Keratinocyte (primary cell): ENCODE measurements at regions not wholly inside any gene's neighbourhood (a gene's known extent, or its start where the extent isn't known, plus 50 kb on each side); places are given as distances from the start of the nearest gene placed in this dataset.

Experiments used
- CTCF ChIP-seq, 3 experiments: IDR thresholded peaks in 1 of 3; conservative IDR thresholded peaks in 1 of 3; optimal IDR thresholded peaks in 1 of 3; 2 replicates in 2 of 3; 3 replicates in 1 of 3; pipeline versions ENCODE3 to v1.5.1; 2011; ENCODE audit warnings: low read length in 3 of 3, mild to moderate bottlenecking in 3 of 3, moderate library complexity in 2 of 3, control low read depth in 1 of 3, inconsistent platforms in 1 of 3; ENCODE audit not compliant: insufficient read depth in 2 of 3; ENCODE audit errors: extremely low read depth in 1 of 3
- EZH2 ChIP-seq: IDR thresholded peaks from one replicate; pipeline ENCODE4 v1.6.1; 2012; ENCODE audit warnings: inconsistent platforms, mild to moderate bottlenecking, low read length, moderate library complexity

DNA sequence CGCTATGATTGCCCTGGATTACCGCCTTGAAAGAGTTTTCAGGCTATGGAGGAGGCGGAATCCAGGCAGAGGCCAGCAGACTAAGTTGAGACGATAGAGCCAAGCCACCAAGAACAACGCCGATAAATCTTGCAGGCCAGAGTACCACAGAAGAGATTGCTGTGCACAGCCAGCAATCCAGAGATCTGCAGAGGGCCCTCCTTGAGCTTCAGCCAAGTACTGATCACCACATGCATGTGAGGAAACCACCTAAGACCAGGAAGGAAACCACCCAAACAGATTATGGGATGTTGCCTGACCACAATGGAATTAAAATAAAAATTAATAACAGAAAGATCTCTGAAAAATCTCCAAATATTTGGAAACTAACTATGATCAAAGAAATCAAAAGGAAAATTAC is 74.9 kb downstream of the GCNT4 start:
- TF ChIP-seq CTCF (optimal IDR thresholded peaks at IDR 0.05 in 1 of 3, IDR thresholded peaks at IDR 0.05 in 1 of 3, conservative IDR thresholded peaks at IDR 0.05 in 1 of 3; ENCODE audit: extremely low read depth in 1 of 3, insufficient read depth in 2 of 3, low read length in 3 of 3) (no peak), EZH2 (no peak)
